Brain microvascular endothelial cell (primary cell): ENCODE measurements at regions not wholly inside any gene's neighbourhood (a gene's known extent, or its start where the extent isn't known, plus 50 kb on each side); places are given as distances from the start of the nearest gene placed in this dataset.

ENCODE experiments used
- DNase-seq: peaks from one replicate; pipeline ENCODE4 v3.0.0-alpha.2; 2020
- H3K27ac ChIP-seq: fragments of 250-450 bp; sonication (Bioruptor Pico); 2 replicates; pipeline ENCODE4 v1.5.1; 2020; ENCODE audit warnings: mild to moderate bottlenecking, moderate library complexity
- H3K27me3 ChIP-seq: fragments of 250-450 bp; sonication (Bioruptor Pico); replicated peaks from 2 replicates; pipeline ENCODE4 v1.5.1; 2020; ENCODE audit warnings: mild to moderate bottlenecking
- H3K36me3 ChIP-seq: fragments of 250-450 bp; sonication (Bioruptor Pico); replicated peaks from 2 replicates; pipeline ENCODE4 v1.5.1; 2020; ENCODE audit warnings: mild to moderate bottlenecking
- H3K4me3 ChIP-seq: 2 replicates; pipeline ENCODE4 v1.5.1; 2011; ENCODE audit warnings: low read depth, mild to moderate bottlenecking, control low read depth, low read length, moderate library complexity
- in situ Hi-C: cut with HindIII; loops from 2 replicates; pipeline ENCODE4 v1.10.0; 2017; ENCODE audit warnings: low sequenced_read_pairs, low pct_ligation_motif_present
- TF ChIP-seq, protein P1 (sequence below): IDR thresholded peaks from 2 replicates; pipeline ENCODE4 v1.5.1; 2011; ENCODE audit warnings: low read depth, mild to moderate bottlenecking, moderate library complexity, low read length, control low read depth, inconsistent platforms; ENCODE audit errors: missing control alignments

DNA sequence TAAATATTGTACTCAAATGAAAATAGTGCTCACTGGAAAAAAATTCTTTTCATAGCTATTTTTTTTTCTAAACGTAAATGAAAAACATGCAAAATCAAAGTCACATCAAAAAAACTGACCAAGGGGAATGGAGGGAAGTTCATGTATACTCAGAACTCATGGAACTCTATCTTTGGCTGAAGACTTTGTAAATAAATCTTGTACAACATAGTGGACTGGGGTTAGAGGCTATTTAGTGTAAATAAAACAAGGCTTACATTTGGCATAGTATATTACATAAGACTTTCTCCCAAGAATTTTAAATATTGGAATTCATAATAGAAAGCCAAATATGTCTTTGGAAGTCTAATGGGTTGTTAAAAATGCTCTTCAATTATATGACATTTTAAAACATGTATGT, 59.8 kb upstream of the PDE5A start:
- in situ Hi-C loops: no loop called here
- TF ChIP-seq, protein P1, sequence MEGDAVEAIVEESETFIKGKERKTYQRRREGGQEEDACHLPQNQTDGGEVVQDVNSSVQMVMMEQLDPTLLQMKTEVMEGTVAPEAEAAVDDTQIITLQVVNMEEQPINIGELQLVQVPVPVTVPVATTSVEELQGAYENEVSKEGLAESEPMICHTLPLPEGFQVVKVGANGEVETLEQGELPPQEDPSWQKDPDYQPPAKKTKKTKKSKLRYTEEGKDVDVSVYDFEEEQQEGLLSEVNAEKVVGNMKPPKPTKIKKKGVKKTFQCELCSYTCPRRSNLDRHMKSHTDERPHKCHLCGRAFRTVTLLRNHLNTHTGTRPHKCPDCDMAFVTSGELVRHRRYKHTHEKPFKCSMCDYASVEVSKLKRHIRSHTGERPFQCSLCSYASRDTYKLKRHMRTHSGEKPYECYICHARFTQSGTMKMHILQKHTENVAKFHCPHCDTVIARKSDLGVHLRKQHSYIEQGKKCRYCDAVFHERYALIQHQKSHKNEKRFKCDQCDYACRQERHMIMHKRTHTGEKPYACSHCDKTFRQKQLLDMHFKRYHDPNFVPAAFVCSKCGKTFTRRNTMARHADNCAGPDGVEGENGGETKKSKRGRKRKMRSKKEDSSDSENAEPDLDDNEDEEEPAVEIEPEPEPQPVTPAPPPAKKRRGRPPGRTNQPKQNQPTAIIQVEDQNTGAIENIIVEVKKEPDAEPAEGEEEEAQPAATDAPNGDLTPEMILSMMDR: no peak

DNA sequence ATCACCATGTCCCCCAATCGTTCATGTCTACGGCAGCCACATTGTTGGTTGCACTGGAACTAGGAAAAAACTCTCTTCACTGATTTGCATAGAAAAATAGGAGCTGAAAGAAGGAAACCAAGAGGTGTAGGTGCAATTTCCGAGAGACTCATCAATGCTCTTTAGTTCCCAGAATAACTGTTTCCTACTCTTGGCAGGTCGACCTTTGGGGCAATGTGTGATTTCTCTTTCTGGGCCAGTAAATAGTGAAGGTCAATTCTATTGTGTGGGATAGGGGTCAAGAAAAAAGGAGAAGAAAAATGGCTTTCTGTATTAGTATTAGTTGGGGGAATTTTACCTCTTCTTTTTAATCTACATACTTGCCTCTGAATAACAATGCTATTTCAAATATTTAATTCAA, 55.9 kb upstream of the PDE5A start:
- H3K36me3 ChIP-seq: no peaks in the 10 kb centered on the region
- no peaks in the 10 kb centered on the region for H3K27me3 ChIP-seq
- TF ChIP-seq, protein P1: no peak
- no peak overlapping the region for H3K27ac ChIP-seq
- in situ Hi-C loops: no loop called here
- H3K4me3 ChIP-seq: no peak overlapping the region
- no peak for DNase-seq

More for the DNA sequence above, 59.8 kb upstream of the PDE5A start:
- no peak overlapping the region for H3K4me3 ChIP-seq
- H3K36me3 ChIP-seq: no peaks in the 10 kb centered on the region
- H3K27ac ChIP-seq: no peak overlapping the region
- H3K27me3 ChIP-seq: no peaks in the 10 kb centered on the region
- no peak for DNase-seq

DNA sequence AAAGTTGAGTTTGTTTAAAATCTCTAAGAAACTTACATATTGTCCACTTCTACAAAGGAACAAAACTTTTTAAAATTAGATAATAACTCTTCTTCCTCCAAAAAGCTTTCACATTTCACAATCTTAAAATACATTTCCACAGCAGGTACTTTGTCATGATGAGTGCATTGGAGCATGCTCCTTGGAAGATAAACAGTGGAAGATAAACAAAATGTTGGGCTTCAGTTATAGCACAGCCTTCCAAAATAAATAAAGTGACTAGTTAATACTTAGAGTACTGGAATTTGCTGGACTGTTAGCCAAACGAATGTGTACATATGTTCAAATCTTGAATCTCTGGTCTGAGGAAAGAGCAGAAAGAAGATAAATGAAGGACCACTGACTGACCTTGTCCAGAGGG, 54.9 kb upstream of the PDE5A start:
- H3K4me3 ChIP-seq: no peak overlapping the region
- no peak overlapping the region for H3K27ac ChIP-seq
- peak; percentile 23 for DNase-seq
- in situ Hi-C loops: no loop called here
- H3K36me3 ChIP-seq: no peaks in the 10 kb centered on the region
- H3K27me3 ChIP-seq: no peaks in the 10 kb centered on the region
- TF ChIP-seq, protein P1: no peak

- TF ChIP-seq, protein P1: no peak
- Histone ChIP-seq H3K27ac (no peak overlapping the region), H3K27me3 (no peaks in the 10 kb centered on the region), H3K36me3 (no peaks in the 10 kb centered on the region), H3K4me3 (no peak overlapping the region)
- in situ Hi-C loops: no loop called here
- DNase-seq: no peak
These were observed 53.5 kb upstream of the PDE5A start for GRCh38 chr4:119682099-119682498.

DNA sequence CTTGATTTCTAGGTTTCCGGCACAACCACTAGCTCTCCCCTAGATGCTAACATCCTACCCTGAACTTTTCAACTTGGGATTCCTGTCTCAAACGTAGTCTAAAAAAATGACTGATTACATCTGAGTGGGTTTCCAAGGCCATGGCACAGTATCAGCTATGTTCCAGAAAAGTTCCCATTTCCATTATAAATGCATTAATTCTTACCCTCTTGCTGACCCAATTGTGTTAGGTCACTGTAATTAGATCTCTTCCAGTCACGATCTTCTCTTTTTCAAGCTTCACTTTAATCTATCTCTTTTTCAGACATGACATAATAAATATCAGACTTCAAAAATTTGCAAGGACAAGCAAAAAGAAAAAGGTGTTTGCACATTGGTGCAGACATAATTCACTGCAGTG, 50.6 kb upstream of the PDE5A start:
- Histone ChIP-seq H3K36me3 (no peaks in the 10 kb centered on the region), H3K27ac (no peak overlapping the region), H3K4me3 (no peak overlapping the region), H3K27me3 (no peaks in the 10 kb centered on the region)
- TF ChIP-seq, protein P1: no peak
- in situ Hi-C loops: no loop called here
- no peak for DNase-seq

DNA sequence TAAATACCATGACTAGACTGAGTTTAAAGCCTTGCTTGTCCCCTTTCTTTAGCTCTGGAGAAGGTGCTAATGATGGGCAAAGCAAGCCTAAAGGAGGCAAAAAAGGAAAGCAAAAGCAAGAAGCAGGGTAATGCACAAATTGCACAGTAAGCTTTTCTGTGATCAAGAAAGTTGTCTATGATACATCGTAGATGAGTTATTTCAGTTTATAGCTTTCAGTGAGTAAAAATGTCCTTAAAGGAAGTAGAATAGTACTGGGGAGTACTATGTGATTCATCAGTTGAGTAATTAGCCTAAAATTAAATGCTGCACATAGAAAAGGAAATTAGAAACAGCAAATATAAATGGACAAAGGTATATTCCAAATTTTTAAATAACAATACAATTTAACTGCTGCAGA, 50.2 kb upstream of the PDE5A start:
- DNase-seq: no peak
- no peaks in the 10 kb centered on the region for H3K36me3 ChIP-seq
- in situ Hi-C loops: no loop called here
- H3K27ac ChIP-seq: no peak overlapping the region
- no peaks in the 10 kb centered on the region for H3K27me3 ChIP-seq
- TF ChIP-seq, protein P1: no peak
- H3K4me3 ChIP-seq: no peak overlapping the region
